ENCODE measurements at regions not wholly inside any gene's neighbourhood (a gene's known extent, or its start where the extent isn't known, plus 50 kb on each side); places are given as distances from the start of the nearest gene placed in this dataset.

DNA sequence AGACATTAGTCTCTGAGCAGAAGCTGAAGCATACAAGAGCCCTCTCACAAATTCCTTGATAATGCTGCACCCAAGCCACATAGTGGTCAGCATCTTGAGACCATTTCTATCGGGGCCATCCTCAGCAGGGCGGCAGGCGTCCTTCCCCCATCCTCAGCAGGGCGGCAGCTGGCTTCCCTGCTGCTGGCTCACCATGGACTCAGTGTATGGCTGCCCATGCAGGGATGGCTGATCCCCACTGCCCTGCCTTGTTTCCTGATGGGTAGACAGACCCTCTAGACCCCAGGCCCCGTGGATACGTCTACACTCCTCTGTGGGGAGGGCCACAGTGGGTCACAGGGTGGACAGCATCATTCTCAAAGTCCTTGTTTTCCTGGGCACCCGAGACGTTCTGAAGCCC, 406.8 kb downstream of the TCERG1L start:
- no peaks in the 10 kb centered on the region for H3K36me3 ChIP-seq (ENCODE audit: control insufficient read depth in 1 of 2, insufficient read depth in 2 of 2, low read depth in 1 of 2, low read length in 2 of 2)
- H3K27ac ChIP-seq (ENCODE audit: low read length, poor library complexity, severe bottlenecking), result no peak overlapping the region
- no peaks in the 10 kb centered on the region for H3K27me3 ChIP-seq (ENCODE audit: control insufficient read depth in 1 of 2, insufficient read depth in 1 of 2, low read length in 2 of 2)
- no peak overlapping the region for H3K4me3 ChIP-seq (ENCODE audit: insufficient read depth in 1 of 2, low read depth in 1 of 2, low read length in 2 of 2)
- no peak overlapping the region for H2BK5ac ChIP-seq (ENCODE audit: low read depth, low read length, poor library complexity, severe bottlenecking)
- no peak overlapping the region for H3K4ac ChIP-seq (ENCODE audit: low read depth in 1 of 2, low read length in 2 of 2)
- no peak overlapping the region for H3K4me2 ChIP-seq (ENCODE audit: low read length, poor library complexity, severe bottlenecking)
- H3K14ac ChIP-seq (ENCODE audit: low read length in 2 of 2), result no peak overlapping the region
- DNase-seq, result no peak
- H2AK5ac ChIP-seq (ENCODE audit: low read length, severe bottlenecking), result no peak overlapping the region
- no peak overlapping the region for H2BK12ac ChIP-seq (ENCODE audit: low read length in 2 of 2)
- no peaks in the 10 kb centered on the region for H3K9me3 ChIP-seq (ENCODE audit: control insufficient read depth, low read length)
- no peak overlapping the region for H2BK15ac ChIP-seq (ENCODE audit: low read depth, poor library complexity, severe bottlenecking)
- H3K4me1 ChIP-seq (ENCODE audit: control insufficient read depth, insufficient read depth, low read depth, low read length), result no peaks in the 10 kb centered on the region
- no peak overlapping the region for H4K8ac ChIP-seq (ENCODE audit: low read length)
- no peak overlapping the region for H4K91ac ChIP-seq (ENCODE audit: low read length)
- H3K23ac ChIP-seq (ENCODE audit: low read length in 2 of 2), result no peak overlapping the region
- no peak overlapping the region for H3K18ac ChIP-seq (ENCODE audit: low read depth in 1 of 2, low read length in 2 of 2)
- H2BK120ac ChIP-seq (ENCODE audit: low read depth, low read length), result no peak overlapping the region
- H3K79me1 ChIP-seq (replicated peaks; ENCODE audit: low read length, poor library complexity, severe bottlenecking), result no peaks in the 10 kb centered on the region
- no peak overlapping the region for H2AFZ ChIP-seq (ENCODE audit: low read depth, low read length)
- 86% methylated on average over 8 of the region's 8 CpGs for WGBS
- H3K9ac ChIP-seq (ENCODE audit: low read length), result no peak overlapping the region

DNA sequence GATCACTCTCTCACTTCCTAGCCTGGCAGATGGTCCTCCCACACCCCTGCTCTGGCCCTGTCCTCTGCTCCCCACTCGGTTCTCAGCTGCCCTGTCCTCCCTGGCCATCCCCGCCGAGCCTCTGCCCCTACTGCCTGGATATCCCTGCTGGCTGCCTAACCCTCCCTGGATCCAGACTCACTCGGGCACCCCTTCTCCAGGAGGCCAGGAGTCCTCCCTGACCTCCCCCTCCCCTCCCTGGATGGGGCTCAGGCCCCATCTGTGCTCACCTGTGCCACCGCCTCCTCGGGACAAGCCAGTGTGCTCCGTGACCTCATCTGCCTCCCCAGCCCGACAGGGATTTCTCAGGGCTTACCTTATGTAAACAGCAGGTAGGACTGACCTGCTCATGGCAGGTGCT, 406.1 kb downstream of the TCERG1L start:
- Histone ChIP-seq H3K14ac (ENCODE audit: low read length in 2 of 2) (no peak overlapping the region), H2AK5ac (ENCODE audit: low read length, severe bottlenecking) (no peak overlapping the region), H3K4me1 (ENCODE audit: control insufficient read depth, insufficient read depth, low read depth, low read length) (no peaks in the 10 kb centered on the region), H3K36me3 (ENCODE audit: control insufficient read depth in 1 of 2, insufficient read depth in 2 of 2, low read depth in 1 of 2, low read length in 2 of 2) (no peaks in the 10 kb centered on the region), H3K4ac (ENCODE audit: low read depth in 1 of 2, low read length in 2 of 2) (no peak overlapping the region), H2BK120ac (ENCODE audit: low read depth, low read length) (no peak overlapping the region), H2BK5ac (ENCODE audit: low read depth, low read length, poor library complexity, severe bottlenecking) (no peak overlapping the region), H3K79me1 (replicated peaks; ENCODE audit: low read length, poor library complexity, severe bottlenecking) (no peaks in the 10 kb centered on the region), H4K91ac (ENCODE audit: low read length) (no peak overlapping the region), H2BK15ac (ENCODE audit: low read depth, poor library complexity, severe bottlenecking) (no peak overlapping the region), H3K4me2 (ENCODE audit: low read length, poor library complexity, severe bottlenecking) (no peak overlapping the region), H3K9ac (ENCODE audit: low read length) (no peak overlapping the region), H3K23ac (ENCODE audit: low read length in 2 of 2) (no peak overlapping the region), H2BK12ac (ENCODE audit: low read length in 2 of 2) (no peak overlapping the region), H2AFZ (ENCODE audit: low read depth, low read length) (no peak overlapping the region), H3K4me3 (ENCODE audit: insufficient read depth in 1 of 2, low read depth in 1 of 2, low read length in 2 of 2) (no peak overlapping the region), H3K9me3 (ENCODE audit: control insufficient read depth, low read length) (no peaks in the 10 kb centered on the region), H3K27me3 (ENCODE audit: control insufficient read depth in 1 of 2, insufficient read depth in 1 of 2, low read length in 2 of 2) (no peaks in the 10 kb centered on the region), H3K27ac (ENCODE audit: low read length, poor library complexity, severe bottlenecking) (no peak overlapping the region), H4K8ac (ENCODE audit: low read length) (no peak overlapping the region), H3K18ac (ENCODE audit: low read depth in 1 of 2, low read length in 2 of 2) (no peak overlapping the region)
- WGBS, result 75% methylated on average over 8 of the region's 8 CpGs
- DNase-seq, result no peak

DNA sequence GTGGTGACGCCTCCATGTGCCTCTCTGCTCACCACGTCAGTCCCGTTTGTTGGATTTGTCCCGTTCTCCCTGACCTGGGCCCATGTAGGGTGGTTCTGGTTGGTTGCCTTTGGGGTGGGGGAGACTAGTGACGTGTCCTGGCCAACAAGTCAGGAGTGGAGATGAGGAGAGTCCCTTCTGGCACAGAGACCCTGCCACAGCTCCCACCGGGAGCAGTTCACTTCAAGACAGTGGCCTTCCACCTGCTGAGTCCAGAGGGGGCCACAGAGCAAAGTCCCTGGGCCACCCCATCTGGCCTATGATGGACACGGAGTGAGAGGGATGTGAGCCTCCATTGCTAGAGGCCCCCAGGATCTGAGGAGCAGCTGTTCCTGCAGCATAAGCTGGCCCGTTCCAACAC, 405.6 kb downstream of the TCERG1L start:
- Histone ChIP-seq H3K23ac (ENCODE audit: low read length in 2 of 2) (no peak overlapping the region), H4K8ac (ENCODE audit: low read length) (no peak overlapping the region), H3K79me1 (replicated peaks; ENCODE audit: low read length, poor library complexity, severe bottlenecking) (no peaks in the 10 kb centered on the region), H2AFZ (ENCODE audit: low read depth, low read length) (no peak overlapping the region), H2BK12ac (ENCODE audit: low read length in 2 of 2) (no peak overlapping the region), H3K27me3 (ENCODE audit: control insufficient read depth in 1 of 2, insufficient read depth in 1 of 2, low read length in 2 of 2) (no peaks in the 10 kb centered on the region), H3K4me1 (ENCODE audit: control insufficient read depth, insufficient read depth, low read depth, low read length) (no peaks in the 10 kb centered on the region), H3K27ac (ENCODE audit: low read length, poor library complexity, severe bottlenecking) (no peak overlapping the region), H2BK120ac (ENCODE audit: low read depth, low read length) (no peak overlapping the region), H4K91ac (ENCODE audit: low read length) (no peak overlapping the region), H3K18ac (ENCODE audit: low read depth in 1 of 2, low read length in 2 of 2) (no peak overlapping the region), H3K14ac (ENCODE audit: low read length in 2 of 2) (no peak overlapping the region), H3K9ac (ENCODE audit: low read length) (no peak overlapping the region), H3K4me3 (ENCODE audit: insufficient read depth in 1 of 2, low read depth in 1 of 2, low read length in 2 of 2) (no peak overlapping the region), H3K4ac (ENCODE audit: low read depth in 1 of 2, low read length in 2 of 2) (no peak overlapping the region), H2BK15ac (ENCODE audit: low read depth, poor library complexity, severe bottlenecking) (no peak overlapping the region), H3K9me3 (ENCODE audit: control insufficient read depth, low read length) (peaks cover under 1% of the 10 kb centered on the region), H3K36me3 (ENCODE audit: control insufficient read depth in 1 of 2, insufficient read depth in 2 of 2, low read depth in 1 of 2, low read length in 2 of 2) (no peaks in the 10 kb centered on the region), H3K4me2 (ENCODE audit: low read length, poor library complexity, severe bottlenecking) (no peak overlapping the region), H2AK5ac (ENCODE audit: low read length, severe bottlenecking) (no peak overlapping the region), H2BK5ac (ENCODE audit: low read depth, low read length, poor library complexity, severe bottlenecking) (no peak overlapping the region)
- no peak for DNase-seq
- WGBS, result 71% methylated on average over 8 of the region's 8 CpGs

DNA sequence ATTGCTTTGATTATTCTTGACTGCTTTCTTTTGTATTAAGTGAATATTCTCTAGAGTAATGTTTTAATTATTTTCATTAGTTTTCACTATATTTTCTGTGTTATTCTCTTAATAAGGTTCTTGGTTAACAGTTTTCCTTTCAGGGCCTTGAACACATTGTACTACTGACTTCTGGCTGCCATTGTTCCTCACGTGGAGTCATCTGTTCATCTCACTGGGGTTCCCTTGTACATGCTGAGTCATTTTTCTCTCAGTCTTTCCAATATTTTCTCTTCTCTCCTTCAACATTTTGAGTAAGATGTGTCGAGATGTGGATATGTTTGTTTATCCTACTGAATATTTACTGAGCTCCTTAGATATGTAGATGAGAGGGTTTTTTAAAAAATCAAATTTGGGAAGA, 400.7 kb downstream of the TCERG1L start:
- no peaks in the 10 kb centered on the region for H3K36me3 ChIP-seq (ENCODE audit: control insufficient read depth in 1 of 2, insufficient read depth in 2 of 2, low read depth in 1 of 2, low read length in 2 of 2)
- H3K27me3 ChIP-seq (ENCODE audit: control insufficient read depth in 1 of 2, insufficient read depth in 1 of 2, low read length in 2 of 2), result no peaks in the 10 kb centered on the region
- no peak overlapping the region for H2BK5ac ChIP-seq (ENCODE audit: low read depth, low read length, poor library complexity, severe bottlenecking)
- no peak overlapping the region for H3K9ac ChIP-seq (ENCODE audit: low read length)
- H2BK15ac ChIP-seq (ENCODE audit: low read depth, poor library complexity, severe bottlenecking), result no peak overlapping the region
- H3K79me1 ChIP-seq (replicated peaks; ENCODE audit: low read length, poor library complexity, severe bottlenecking), result no peaks in the 10 kb centered on the region
- H2AK5ac ChIP-seq (ENCODE audit: low read length, severe bottlenecking), result no peak overlapping the region
- no peak overlapping the region for H3K4me3 ChIP-seq (ENCODE audit: insufficient read depth in 1 of 2, low read depth in 1 of 2, low read length in 2 of 2)
- H3K4me1 ChIP-seq (ENCODE audit: control insufficient read depth, insufficient read depth, low read depth, low read length), result no peaks in the 10 kb centered on the region
- no peak overlapping the region for H3K14ac ChIP-seq (ENCODE audit: low read length in 2 of 2)
- H2AFZ ChIP-seq (ENCODE audit: low read depth, low read length), result no peak overlapping the region
- no peak overlapping the region for H3K4ac ChIP-seq (ENCODE audit: low read depth in 1 of 2, low read length in 2 of 2)
- 67% methylated on average over 1 of the region's 2 CpGs for WGBS
- H4K8ac ChIP-seq (ENCODE audit: low read length), result no peak overlapping the region
- H3K9me3 ChIP-seq (ENCODE audit: control insufficient read depth, low read length), result peaks cover 29% of the 10 kb centered on the region
- no peak for DNase-seq
- no peak overlapping the region for H3K23ac ChIP-seq (ENCODE audit: low read length in 2 of 2)
- no peak overlapping the region for H3K18ac ChIP-seq (ENCODE audit: low read depth in 1 of 2, low read length in 2 of 2)
- no peak overlapping the region for H2BK120ac ChIP-seq (ENCODE audit: low read depth, low read length)
- no peak overlapping the region for H4K91ac ChIP-seq (ENCODE audit: low read length)
- H2BK12ac ChIP-seq (ENCODE audit: low read length in 2 of 2), result no peak overlapping the region
- no peak overlapping the region for H3K27ac ChIP-seq (ENCODE audit: low read length, poor library complexity, severe bottlenecking)
- no peak overlapping the region for H3K4me2 ChIP-seq (ENCODE audit: low read length, poor library complexity, severe bottlenecking)
